ENCODE measurements at regions not wholly inside any gene's neighbourhood (a gene's known extent, or its start where the extent isn't known, plus 50 kb on each side); places are given as distances from the start of the nearest gene placed in this dataset.

DNA sequence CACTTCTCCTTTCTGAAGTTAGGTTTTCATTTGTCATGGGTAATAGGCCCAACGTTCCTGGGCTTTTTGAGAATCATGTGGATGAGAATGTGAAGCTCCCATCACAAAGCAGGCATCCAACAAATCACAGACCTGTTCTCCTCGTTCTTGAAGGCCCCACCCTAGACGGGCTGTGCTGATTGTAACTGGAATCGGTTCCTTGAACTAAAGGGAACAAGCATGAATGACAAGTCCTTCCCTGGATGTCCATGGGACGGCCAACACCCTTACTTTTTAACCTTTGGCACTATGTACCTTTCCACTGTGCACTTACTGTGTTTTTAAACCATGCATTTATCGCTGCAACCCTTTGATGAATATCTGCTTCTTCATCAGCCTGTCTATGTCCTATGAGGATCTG is 438.2 kb downstream of the CD83 start:
- TF ChIP-seq, protein P1, sequence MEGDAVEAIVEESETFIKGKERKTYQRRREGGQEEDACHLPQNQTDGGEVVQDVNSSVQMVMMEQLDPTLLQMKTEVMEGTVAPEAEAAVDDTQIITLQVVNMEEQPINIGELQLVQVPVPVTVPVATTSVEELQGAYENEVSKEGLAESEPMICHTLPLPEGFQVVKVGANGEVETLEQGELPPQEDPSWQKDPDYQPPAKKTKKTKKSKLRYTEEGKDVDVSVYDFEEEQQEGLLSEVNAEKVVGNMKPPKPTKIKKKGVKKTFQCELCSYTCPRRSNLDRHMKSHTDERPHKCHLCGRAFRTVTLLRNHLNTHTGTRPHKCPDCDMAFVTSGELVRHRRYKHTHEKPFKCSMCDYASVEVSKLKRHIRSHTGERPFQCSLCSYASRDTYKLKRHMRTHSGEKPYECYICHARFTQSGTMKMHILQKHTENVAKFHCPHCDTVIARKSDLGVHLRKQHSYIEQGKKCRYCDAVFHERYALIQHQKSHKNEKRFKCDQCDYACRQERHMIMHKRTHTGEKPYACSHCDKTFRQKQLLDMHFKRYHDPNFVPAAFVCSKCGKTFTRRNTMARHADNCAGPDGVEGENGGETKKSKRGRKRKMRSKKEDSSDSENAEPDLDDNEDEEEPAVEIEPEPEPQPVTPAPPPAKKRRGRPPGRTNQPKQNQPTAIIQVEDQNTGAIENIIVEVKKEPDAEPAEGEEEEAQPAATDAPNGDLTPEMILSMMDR (conservative IDR thresholded peaks at IDR 0.05): no peak
- no peak for TF ChIP-seq EZH2 (IDR thresholded peaks at IDR 0.05; ENCODE audit: low read depth)
